ENCODE measurements at regions not wholly inside any gene's neighbourhood (a gene's known extent, or its start where the extent isn't known, plus 50 kb on each side); places are given as distances from the start of the nearest gene placed in this dataset.

DNA sequence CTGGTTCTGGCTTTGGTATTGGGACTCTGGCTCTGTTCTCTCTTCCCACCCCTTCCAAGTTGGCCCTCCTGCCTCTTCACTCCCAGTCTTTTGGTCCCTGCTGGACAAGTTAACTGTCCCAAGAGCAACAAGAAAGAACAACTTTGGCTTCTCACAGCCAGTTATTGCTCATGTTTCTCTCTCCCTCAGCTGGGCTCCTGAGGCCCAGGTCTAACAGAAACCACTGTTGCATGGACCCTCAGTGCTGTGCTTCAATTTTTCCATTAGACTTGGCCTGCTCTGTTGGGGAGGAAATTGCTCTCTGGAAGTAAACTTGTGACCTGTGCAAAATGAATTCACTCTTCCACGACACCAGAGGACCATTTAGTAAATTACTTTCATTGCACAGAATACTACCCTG is 64.5 kb downstream of the CHST2 start:
- POLR2A ChIA-PET, result no interaction called here
- no CpG with 5 or more reads among the region's 1 CpG for WGBS (ENCODE audit: insufficient coverage)
- Mint-ChIP-seq H3K9me3 (ENCODE audit: insufficient read depth) (peaks cover 3% of the 10 kb centered on the region), H3K4me3 (no peak overlapping the region), H3K27me3 (no peaks in the 10 kb centered on the region), H3K27ac (no peak overlapping the region), H3K4me1 (peaks cover 48% of the 10 kb centered on the region)
- Histone ChIP-seq H3K9ac (ENCODE audit: low read length) (no peak overlapping the region), H3K36me3 (replicated peaks in 1 of 2; ENCODE audit: control extremely low read depth in 1 of 2, control insufficient read depth in 1 of 2, extremely low read depth in 1 of 2, insufficient read depth in 2 of 2, low read length in 1 of 2) (no peaks in the 10 kb centered on the region), H3K9me3 (ENCODE audit: control extremely low read depth in 1 of 3, control insufficient read depth in 2 of 3, insufficient read depth in 1 of 3, low read length in 2 of 3) (peaks cover 0 to 4% (median 0%) of the 10 kb centered on the region in 3 donors), H3K27me3 (replicated peaks in 1 of 4; ENCODE audit: control extremely low read depth in 1 of 4, control insufficient read depth in 3 of 4, insufficient read depth in 4 of 4, low read length in 3 of 4) (no peaks in the 10 kb centered on the region), H3K4me3 (ENCODE audit: control extremely low read depth in 1 of 5, extremely low read depth in 1 of 5, insufficient read depth in 1 of 5, low read depth in 2 of 5, low read length in 4 of 5) (no peak overlapping the region), H4K20me1 (ENCODE audit: control insufficient read depth, insufficient read depth, low read length, poor library complexity, severe bottlenecking) (no peaks in the 10 kb centered on the region), H2AFZ (ENCODE audit: insufficient read depth, low read depth, low read length, poor library complexity, severe bottlenecking) (no peak overlapping the region), H3K79me2 (ENCODE audit: control insufficient read depth, insufficient read depth, low read length) (no peaks in the 10 kb centered on the region), H3K4me1 (ENCODE audit: control insufficient read depth in 2 of 2, insufficient read depth in 2 of 2, low read length in 2 of 2) (peaks cover 20 to 25% of the 10 kb centered on the region in 2 donors), H3K4me2 (replicated peaks; ENCODE audit: low read depth, low read length, poor library complexity, severe bottlenecking) (no peak overlapping the region), H3K27ac (ENCODE audit: low read length in 2 of 2) (no peak overlapping the region)
- DNase-seq (no peak), ATAC-seq (ENCODE audit: low read depth) (no peak)
- CTCF ChIA-PET, result no interaction called here
- TF ChIP-seq EZH2 (IDR thresholded peaks at IDR 0.05; ENCODE audit: borderline replicate concordance, insufficient read depth, low read depth, low read length, poor library complexity, severe bottlenecking), result no peak
- TF ChIP-seq, protein P1, sequence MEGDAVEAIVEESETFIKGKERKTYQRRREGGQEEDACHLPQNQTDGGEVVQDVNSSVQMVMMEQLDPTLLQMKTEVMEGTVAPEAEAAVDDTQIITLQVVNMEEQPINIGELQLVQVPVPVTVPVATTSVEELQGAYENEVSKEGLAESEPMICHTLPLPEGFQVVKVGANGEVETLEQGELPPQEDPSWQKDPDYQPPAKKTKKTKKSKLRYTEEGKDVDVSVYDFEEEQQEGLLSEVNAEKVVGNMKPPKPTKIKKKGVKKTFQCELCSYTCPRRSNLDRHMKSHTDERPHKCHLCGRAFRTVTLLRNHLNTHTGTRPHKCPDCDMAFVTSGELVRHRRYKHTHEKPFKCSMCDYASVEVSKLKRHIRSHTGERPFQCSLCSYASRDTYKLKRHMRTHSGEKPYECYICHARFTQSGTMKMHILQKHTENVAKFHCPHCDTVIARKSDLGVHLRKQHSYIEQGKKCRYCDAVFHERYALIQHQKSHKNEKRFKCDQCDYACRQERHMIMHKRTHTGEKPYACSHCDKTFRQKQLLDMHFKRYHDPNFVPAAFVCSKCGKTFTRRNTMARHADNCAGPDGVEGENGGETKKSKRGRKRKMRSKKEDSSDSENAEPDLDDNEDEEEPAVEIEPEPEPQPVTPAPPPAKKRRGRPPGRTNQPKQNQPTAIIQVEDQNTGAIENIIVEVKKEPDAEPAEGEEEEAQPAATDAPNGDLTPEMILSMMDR (IDR thresholded peaks at IDR 0.05), result no peak
- intact Hi-C loops (cut with micrococcal nuclease), result no loop called here

GRCh38 chr3:143185401-143185800 is 65.8 kb downstream of the CHST2 start:
- H3K79me2 ChIP-seq (ENCODE audit: control insufficient read depth, insufficient read depth, low read length), result no peaks in the 10 kb centered on the region
- H4K20me1 ChIP-seq (ENCODE audit: control insufficient read depth, insufficient read depth, low read length, poor library complexity, severe bottlenecking), result no peaks in the 10 kb centered on the region
- DNase-seq (no peak), ATAC-seq (ENCODE audit: low read depth) (no peak)
- no peaks in the 10 kb centered on the region for H3K27me3 ChIP-seq (replicated peaks in 1 of 4; ENCODE audit: control extremely low read depth in 1 of 4, control insufficient read depth in 3 of 4, insufficient read depth in 4 of 4, low read length in 3 of 4)
- H3K9me3 ChIP-seq (ENCODE audit: control extremely low read depth in 1 of 3, control insufficient read depth in 2 of 3, insufficient read depth in 1 of 3, low read length in 2 of 3), result peaks cover 0 to 4% (median 0%) of the 10 kb centered on the region in 3 donors
- TF ChIP-seq EZH2 (IDR thresholded peaks at IDR 0.05; ENCODE audit: borderline replicate concordance, insufficient read depth, low read depth, low read length, poor library complexity, severe bottlenecking), result no peak
- TF ChIP-seq, protein P1 (IDR thresholded peaks at IDR 0.05), result no peak
- H3K4me3 ChIP-seq (ENCODE audit: control extremely low read depth in 1 of 5, extremely low read depth in 1 of 5, insufficient read depth in 1 of 5, low read depth in 2 of 5, low read length in 4 of 5), result no peak overlapping the region
- H3K4me1 ChIP-seq (ENCODE audit: control insufficient read depth in 2 of 2, insufficient read depth in 2 of 2, low read length in 2 of 2), result peaks cover 20 to 23% of the 10 kb centered on the region in 2 donors
- no peaks in the 10 kb centered on the region for H3K27me3 Mint-ChIP-seq
- no peak overlapping the region for H3K9ac ChIP-seq (ENCODE audit: low read length)
- no peak overlapping the region for H3K4me2 ChIP-seq (replicated peaks; ENCODE audit: low read depth, low read length, poor library complexity, severe bottlenecking)
- no peak overlapping the region for H3K27ac ChIP-seq (ENCODE audit: low read length in 2 of 2)
- H3K9me3 Mint-ChIP-seq (ENCODE audit: insufficient read depth), result peaks cover 3% of the 10 kb centered on the region
- peaks cover 37% of the 10 kb centered on the region for H3K4me1 Mint-ChIP-seq
- H3K4me3 Mint-ChIP-seq, result no peak overlapping the region
- intact Hi-C loops (cut with micrococcal nuclease), result no loop called here
- ChIA-PET CTCF (no interaction called here), POLR2A (no interaction called here)
- H3K36me3 ChIP-seq (replicated peaks in 1 of 2; ENCODE audit: control extremely low read depth in 1 of 2, control insufficient read depth in 1 of 2, extremely low read depth in 1 of 2, insufficient read depth in 2 of 2, low read length in 1 of 2), result no peaks in the 10 kb centered on the region
- H3K27ac Mint-ChIP-seq, result no peak overlapping the region
- no peak overlapping the region for H2AFZ ChIP-seq (ENCODE audit: insufficient read depth, low read depth, low read length, poor library complexity, severe bottlenecking)

Data from B cell (primary cell).